Tibial nerve (tissue), 4 donors: ENCODE measurements at regions not wholly inside any gene's neighbourhood (a gene's known extent, or its start where the extent isn't known, plus 50 kb on each side); places are given as distances from the start of the nearest gene placed in this dataset.
"Not testable (repeated sequence)": the region's sequence is repeated elsewhere in the genome, so short reads cannot be mapped to it uniquely, and the experiment has no call there.

Experiments used
- DNase-seq, 2 donors: peaks; one replicate each; pipeline ENCODE4 v3.0.0-alpha.2; 2019; ENCODE audit warnings: low spot score in 2 of 2
- H3K27ac ChIP-seq, 4 donors: fragments of 200-600 bp; sonication (generic) in 3 of 4; one replicate each; pipeline ENCODE4 v1.5.1; 2017 to 2019; ENCODE audit warnings: mild to moderate bottlenecking in 1 of 4
- H3K27me3 ChIP-seq, 2 donors: fragments of 200-600 bp; sonication (generic) in 1 of 2; one replicate each; pipeline versions ENCODE4 v1.5.1 to v1.6.0; 2017 to 2019
- H3K36me3 ChIP-seq, 3 donors: fragments of 200-600 bp; sonication (generic); one replicate each; pipeline ENCODE4 v1.5.1; 2018 to 2019
- H3K4me1 ChIP-seq, 4 donors: fragments of 200-600 bp; sonication (generic) in 3 of 4; one replicate each; pipeline ENCODE4 v1.5.1; 2017 to 2019
- H3K4me3 ChIP-seq, 4 donors: fragments of 200-600 bp; sonication (generic) in 3 of 4; one replicate each; pipeline ENCODE4 v1.5.1; 2017 to 2019; ENCODE audit warnings: mild to moderate bottlenecking in 1 of 4, moderate library complexity in 1 of 4
- H3K9me3 ChIP-seq, 4 donors: fragments of 200-600 bp; sonication (generic) in 3 of 4; one replicate each; pipeline ENCODE4 v1.5.1; 2017 to 2019
- CTCF ChIP-seq, 5 experiments: fragments of 200-600 bp in 3 of 5; fragments of 450-650 bp in 2 of 5; sonication (generic) in 3 of 5; IDR thresholded peaks; one replicate each; pipeline ENCODE4 v1.5.1; 2016 to 2019; ENCODE audit warnings: antibody characterized with exemption in 5 of 5, mild to moderate bottlenecking in 3 of 5, moderate library complexity in 2 of 5
- EP300 ChIP-seq, 2 donors: sonication (generic); formaldehyde crosslinking; IDR thresholded peaks; one replicate each; pipeline ENCODE4 v1.6.1; 2017; ENCODE audit warnings: antibody characterized with exemption in 2 of 2, mild to moderate bottlenecking in 1 of 2
- POLR2A ChIP-seq, 2 donors: fragments of 450-650 bp; IDR thresholded peaks; one replicate each; pipeline ENCODE4 v1.6.1; 2017; ENCODE audit warnings: antibody characterized with exemption in 2 of 2, mild to moderate bottlenecking in 2 of 2, moderate library complexity in 2 of 2
- WGBS, 2 donors: methylation state at CpG; one replicate each; pipeline ENCODE4 v1.1.5; 2018; 5-methylcytosine and 5-hydroxymethylcytosine counted together

GRCh38 chr16:5305023-5305422, 207.4 kb upstream of the EEF2KMT start:
- WGBS, 2 donors: 81 to 87% methylated on average over 4 of the region's 4 CpGs
- Histone ChIP-seq H3K36me3 (no peaks in the 10 kb centered on the region), H3K4me3 (no peak overlapping the region), H3K27me3 (no peaks in the 10 kb centered on the region), H3K27ac (no peak overlapping the region), H3K4me1 (no peaks in the 10 kb centered on the region), H3K9me3 (peaks cover 0 to 51% (median 0%) of the 10 kb centered on the region in 4 donors)
- DNase-seq: no peak
- TF ChIP-seq POLR2A (IDR thresholded peaks at IDR 0.05): no peak
- no peak for TF ChIP-seq CTCF (IDR thresholded peaks at IDR 0.05)
- no peak for TF ChIP-seq EP300 (IDR thresholded peaks at IDR 0.05)

DNA sequence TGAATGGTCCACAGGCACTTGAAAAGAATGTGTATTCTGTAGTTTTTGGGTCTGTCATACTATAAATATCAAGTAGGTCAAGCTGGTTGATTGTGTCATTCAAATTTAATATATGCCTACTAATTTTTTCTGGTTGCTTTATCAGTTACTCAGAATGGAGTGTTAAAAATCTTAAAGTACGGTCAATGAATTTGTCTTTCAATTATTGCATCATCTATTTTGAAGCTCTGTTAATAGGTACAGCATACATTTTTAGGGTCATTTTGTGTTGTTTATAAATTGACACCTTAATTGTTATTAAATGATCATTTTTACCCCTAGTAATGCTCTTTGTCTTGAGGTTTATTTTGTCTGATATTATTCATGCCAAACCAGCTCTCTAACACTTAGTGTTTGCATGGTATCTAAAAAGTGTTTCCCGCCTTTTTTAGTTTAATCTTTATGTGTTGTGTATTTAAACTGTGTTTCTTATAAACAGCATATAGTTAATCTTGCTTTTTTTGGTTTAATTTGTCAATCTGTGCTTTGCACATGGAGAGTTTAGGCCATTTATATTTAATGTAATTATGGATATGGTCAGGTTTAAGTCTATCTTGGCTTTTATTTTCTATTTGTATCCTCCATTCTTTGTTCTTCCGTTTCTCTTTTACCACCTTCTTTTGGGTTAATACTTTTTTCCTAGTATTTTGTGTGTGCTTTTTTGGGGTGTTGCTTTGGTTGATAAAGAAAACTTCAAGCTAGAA, 204.9 kb upstream of the EEF2KMT start:
- H3K27me3 ChIP-seq: no peaks in the 10 kb centered on the region
- no peaks in the 10 kb centered on the region for H3K4me1 ChIP-seq
- peaks cover 0 to 33% (median 0%) of the 10 kb centered on the region in 4 donors for H3K9me3 ChIP-seq
- 80 to 82% methylated on average over 3 of the region's 3 CpGs for WGBS, 2 donors
- no peak for TF ChIP-seq CTCF (IDR thresholded peaks at IDR 0.05)
- H3K27ac ChIP-seq: no peak overlapping the region
- DNase-seq: no peak
- no peak overlapping the region for H3K4me3 ChIP-seq
- no peaks in the 10 kb centered on the region for H3K36me3 ChIP-seq

DNA sequence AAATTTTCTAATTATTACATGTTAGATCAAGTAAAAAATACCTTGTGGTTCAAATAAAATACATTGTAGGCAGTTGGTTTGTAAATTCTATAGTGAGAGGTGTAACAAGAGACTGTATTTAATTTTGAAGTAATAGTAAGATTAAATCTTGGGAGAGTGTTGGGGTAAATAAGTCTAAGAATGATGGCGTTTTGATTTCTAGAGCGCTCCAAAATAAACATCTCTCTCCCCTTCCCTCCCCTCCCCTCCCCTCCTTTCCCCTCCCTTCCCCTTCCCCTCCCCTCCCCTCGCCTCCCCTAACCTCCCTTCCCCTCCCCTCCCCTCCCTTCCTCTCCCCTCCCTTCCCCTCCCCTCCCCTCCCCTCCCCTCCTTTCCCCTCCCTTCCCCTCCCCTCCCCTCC, 200.6 kb upstream of the EEF2KMT start:
- H3K9me3 ChIP-seq: peaks cover 0 to 12% (median 0%) of the 10 kb centered on the region in 4 donors
- no peaks in the 10 kb centered on the region for H3K27me3 ChIP-seq
- H3K27ac ChIP-seq: no peak overlapping the region
- H3K4me1 ChIP-seq: no peaks in the 10 kb centered on the region
- WGBS, 2 donors: 85 to 86% methylated on average over 3 of the region's 3 CpGs
- H3K36me3 ChIP-seq: no peaks in the 10 kb centered on the region
- H3K4me3 ChIP-seq: no peak overlapping the region
- DNase-seq: no peak
- TF ChIP-seq EP300 (IDR thresholded peaks at IDR 0.05): no peak
- TF ChIP-seq POLR2A (IDR thresholded peaks at IDR 0.05): no peak
- TF ChIP-seq CTCF (IDR thresholded peaks at IDR 0.05): no peak

- Histone ChIP-seq H3K27me3 (no peaks in the 10 kb centered on the region), H3K9me3 (no peaks in the 10 kb centered on the region), H3K4me3 (no peak overlapping the region), H3K4me1 (no peaks in the 10 kb centered on the region), H3K27ac (no peak overlapping the region), H3K36me3 (no peaks in the 10 kb centered on the region)
- WGBS, 2 donors: 62 to 64% methylated on average over 3 of the region's 3 CpGs
- TF ChIP-seq CTCF (IDR thresholded peaks at IDR 0.05) (no peak), EP300 (IDR thresholded peaks at IDR 0.05) (no peak), POLR2A (IDR thresholded peaks at IDR 0.05) (no peak)
- DNase-seq: no peak
These were observed 198.6 kb upstream of the EEF2KMT start for GRCh38 chr16:5296176-5296575.

DNA sequence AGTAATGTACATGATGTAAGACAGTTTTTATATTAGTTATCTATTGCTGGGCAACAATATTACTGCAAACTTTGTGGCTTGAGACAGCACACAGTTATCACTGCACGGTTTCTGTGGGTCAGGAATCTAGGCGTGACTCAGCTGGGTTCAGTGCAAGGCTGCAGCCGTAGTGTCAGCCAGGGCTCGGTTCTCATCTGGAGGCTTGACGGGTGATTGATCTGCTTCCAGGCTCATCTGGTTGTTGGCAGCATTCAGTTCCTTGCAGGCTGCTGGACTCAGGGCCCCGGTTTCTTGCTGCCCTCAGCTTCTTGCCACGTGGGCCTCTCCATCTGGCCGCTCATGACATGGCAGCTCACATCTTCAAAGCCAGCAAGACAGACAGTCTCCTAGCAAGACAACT, 197.7 kb upstream of the EEF2KMT start:
- H3K36me3 ChIP-seq, H3K4me1 ChIP-seq, H3K27ac ChIP-seq, H3K4me3 ChIP-seq, H3K27me3 ChIP-seq, DNase-seq, H3K9me3 ChIP-seq: not testable (repeated sequence)
- 70 to 72% methylated on average over 8 of the region's 8 CpGs for WGBS, 2 donors

- H3K36me3 ChIP-seq, DNase-seq, H3K27ac ChIP-seq, H3K27me3 ChIP-seq, H3K4me1 ChIP-seq, H3K4me3 ChIP-seq: not testable (repeated sequence)
- H3K9me3 ChIP-seq: peaks cover 0 to 58% (median 0%) of the 10 kb centered on the region in 4 donors
- 87 to 97% methylated on average over 2 of the region's 2 CpGs for WGBS, 2 donors
These were observed 184.6 kb upstream of the EEF2KMT start for GRCh38 chr16:5282152-5282551.
